Neuron (in vitro differentiated cells): ENCODE measurements at regions not wholly inside any gene's neighbourhood (a gene's known extent, or its start where the extent isn't known, plus 50 kb on each side); places are given as distances from the start of the nearest gene placed in this dataset.

ENCODE experiments used
- H2AFZ ChIP-seq: one replicate; pipeline ENCODE4 v1.6.1; 2013; ENCODE audit warnings: low read depth, mild to moderate bottlenecking, inconsistent platforms, low read length, moderate library complexity
- H3K27me3 ChIP-seq: one replicate; pipeline ENCODE4 v1.6.1; 2013; ENCODE audit warnings: low read length; ENCODE audit not compliant: insufficient read depth
- H3K36me3 ChIP-seq: one replicate; pipeline ENCODE4 v1.6.1; 2013; ENCODE audit warnings: low read length; ENCODE audit not compliant: insufficient read depth
- H3K4me1 ChIP-seq: one replicate; pipeline ENCODE4 v1.6.1; 2013; ENCODE audit warnings: low read length; ENCODE audit not compliant: insufficient read depth
- H3K4me3 ChIP-seq: 2 replicates; pipeline ENCODE4 v1.5.1; 2013; ENCODE audit warnings: mild to moderate bottlenecking, low read length, moderate library complexity
- H3K9me3 ChIP-seq: one replicate; pipeline ENCODE4 v1.6.1; 2013; ENCODE audit warnings: low read length

GRCh38 chr5:44252545-44252944 is 136.7 kb downstream of the FGF10 start:
- peaks cover 8% of the 10 kb centered on the region for H3K4me1 ChIP-seq
- no peaks in the 10 kb centered on the region for H3K36me3 ChIP-seq
- no peaks in the 10 kb centered on the region for H3K27me3 ChIP-seq
- no peak overlapping the region for H2AFZ ChIP-seq
- H3K4me3 ChIP-seq, result no peak overlapping the region
- no peaks in the 10 kb centered on the region for H3K9me3 ChIP-seq

GRCh38 chr5:44246986-44247385 is 142.2 kb downstream of the FGF10 start:
- H2AFZ ChIP-seq, result no peak overlapping the region
- H3K4me3 ChIP-seq, result no peak overlapping the region

GRCh38 chr5:44245935-44246334 is 143.3 kb downstream of the FGF10 start:
- no peaks in the 10 kb centered on the region for H3K36me3 ChIP-seq

More at GRCh38 chr5:44246986-44247385, 142.2 kb downstream of the FGF10 start:
- no peaks in the 10 kb centered on the region for H3K27me3 ChIP-seq
- H3K9me3 ChIP-seq, result no peaks in the 10 kb centered on the region
- no peaks in the 10 kb centered on the region for H3K36me3 ChIP-seq
- peaks cover 8% of the 10 kb centered on the region for H3K4me1 ChIP-seq

GRCh38 chr5:44242791-44243190 is 146.4 kb downstream of the FGF10 start:
- H3K9me3 ChIP-seq, result no peaks in the 10 kb centered on the region
- H3K4me3 ChIP-seq, result no peak overlapping the region
- H3K4me1 ChIP-seq, result peaks cover 2% of the 10 kb centered on the region
- no peak overlapping the region for H2AFZ ChIP-seq
- no peaks in the 10 kb centered on the region for H3K36me3 ChIP-seq
- H3K27me3 ChIP-seq, result no peaks in the 10 kb centered on the region

More at GRCh38 chr5:44245935-44246334, 143.3 kb downstream of the FGF10 start:
- H3K4me3 ChIP-seq, result no peak overlapping the region
- no peaks in the 10 kb centered on the region for H3K27me3 ChIP-seq
- H3K9me3 ChIP-seq, result no peaks in the 10 kb centered on the region
- H3K4me1 ChIP-seq, result peaks cover 8% of the 10 kb centered on the region
- no peak overlapping the region for H2AFZ ChIP-seq

- Histone ChIP-seq H2AFZ (no peak overlapping the region), H3K36me3 (no peaks in the 10 kb centered on the region), H3K27me3 (no peaks in the 10 kb centered on the region), H3K4me3 (no peak overlapping the region), H3K4me1 (no peaks in the 10 kb centered on the region), H3K9me3 (no peaks in the 10 kb centered on the region)
Measured at GRCh38 chr5:44236040-44236439, 153.2 kb downstream of the FGF10 start.

GRCh38 chr5:44233691-44234090 is 155.5 kb downstream of the FGF10 start:
- Histone ChIP-seq H3K27me3 (no peaks in the 10 kb centered on the region), H3K4me3 (no peak overlapping the region), H3K4me1 (no peaks in the 10 kb centered on the region)

GRCh38 chr5:44225231-44226160 is 163.7 kb downstream of the FGF10 start:
- Histone ChIP-seq H2AFZ (no peak overlapping the region), H3K9me3 (no peaks in the 10 kb centered on the region), H3K36me3 (no peaks in the 10 kb centered on the region), H3K4me1 (no peaks in the 10 kb centered on the region), H3K4me3 (no peak overlapping the region), H3K27me3 (no peaks in the 10 kb centered on the region)

More at GRCh38 chr5:44233691-44234090, 155.5 kb downstream of the FGF10 start:
- Histone ChIP-seq H3K36me3 (no peaks in the 10 kb centered on the region), H2AFZ (no peak overlapping the region), H3K9me3 (no peaks in the 10 kb centered on the region)

GRCh38 chr5:44199408-44199807 is 189.8 kb downstream of the FGF10 start:
- Histone ChIP-seq H3K27me3 (no peaks in the 10 kb centered on the region), H2AFZ (no peak overlapping the region), H3K36me3 (no peaks in the 10 kb centered on the region), H3K9me3 (peaks cover 1% of the 10 kb centered on the region), H3K4me1 (no peaks in the 10 kb centered on the region), H3K4me3 (no peak overlapping the region)

- no peaks in the 10 kb centered on the region for H3K9me3 ChIP-seq
Measured at GRCh38 chr5:44189255-44189654, 200.0 kb downstream of the FGF10 start.

GRCh38 chr5:44187973-44188372 is 201.2 kb downstream of the FGF10 start:
- Histone ChIP-seq H3K9me3 (no peaks in the 10 kb centered on the region), H3K36me3 (no peaks in the 10 kb centered on the region), H3K4me1 (no peaks in the 10 kb centered on the region), H3K4me3 (no peak overlapping the region), H3K27me3 (no peaks in the 10 kb centered on the region), H2AFZ (no peak overlapping the region)

More at GRCh38 chr5:44189255-44189654, 200.0 kb downstream of the FGF10 start:
- no peak overlapping the region for H3K4me3 ChIP-seq
- no peaks in the 10 kb centered on the region for H3K4me1 ChIP-seq
- H3K36me3 ChIP-seq, result no peaks in the 10 kb centered on the region
- no peaks in the 10 kb centered on the region for H3K27me3 ChIP-seq
- no peak overlapping the region for H2AFZ ChIP-seq

GRCh38 chr5:44183753-44184152 is 205.5 kb downstream of the FGF10 start:
- Histone ChIP-seq H3K4me1 (no peaks in the 10 kb centered on the region), H3K36me3 (no peaks in the 10 kb centered on the region), H2AFZ (no peak overlapping the region), H3K27me3 (no peaks in the 10 kb centered on the region), H3K4me3 (no peak overlapping the region), H3K9me3 (no peaks in the 10 kb centered on the region)

GRCh38 chr5:44183312-44183711 is 205.9 kb downstream of the FGF10 start:
- Histone ChIP-seq H3K36me3 (no peaks in the 10 kb centered on the region), H3K9me3 (no peaks in the 10 kb centered on the region), H3K4me3 (no peak overlapping the region), H3K4me1 (no peaks in the 10 kb centered on the region), H3K27me3 (no peaks in the 10 kb centered on the region), H2AFZ (no peak overlapping the region)

GRCh38 chr5:44178414-44178813 is 210.8 kb downstream of the FGF10 start:
- Histone ChIP-seq H3K4me3 (no peak overlapping the region), H2AFZ (no peak overlapping the region), H3K9me3 (no peaks in the 10 kb centered on the region)

More at GRCh38 chr5:44178414-44178813, 210.8 kb downstream of the FGF10 start:
- Histone ChIP-seq H3K36me3 (no peaks in the 10 kb centered on the region), H3K27me3 (no peaks in the 10 kb centered on the region), H3K4me1 (no peaks in the 10 kb centered on the region)
